GM18517 (cell line): ENCODE measurements at regions not wholly inside any gene's neighbourhood (a gene's known extent, or its start where the extent isn't known, plus 50 kb on each side); places are given as distances from the start of the nearest gene placed in this dataset.

Experiments used
- ATAC-seq: cut with Tn5 transposase; IDR thresholded peaks from one replicate; pipeline ENCODE4 v1.9.1; 2021; ENCODE audit warnings: mild to moderate bottlenecking, moderate library complexity; ENCODE audit not compliant: unreplicated experiment

DNA sequence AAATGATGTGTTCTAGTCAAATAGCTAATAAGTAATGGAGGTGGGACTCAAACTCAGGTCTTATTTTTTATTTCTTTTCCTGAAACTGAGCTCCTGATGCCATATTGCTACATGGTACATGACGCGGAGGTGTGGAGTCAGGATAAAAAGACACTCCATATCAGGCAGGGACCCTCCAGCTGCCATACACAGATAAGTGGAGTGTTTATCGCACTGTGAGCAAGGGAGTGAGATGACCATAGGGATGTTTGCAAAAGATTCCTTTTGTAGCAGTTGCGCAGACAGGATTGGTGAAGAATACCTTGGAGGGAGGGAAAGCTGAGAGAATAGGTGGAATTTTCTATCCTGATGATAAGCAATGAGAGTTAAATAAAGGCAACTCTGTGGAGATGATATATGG lies 657.2 kb downstream of the RNF144A start:
- ATAC-seq: no peak

DNA sequence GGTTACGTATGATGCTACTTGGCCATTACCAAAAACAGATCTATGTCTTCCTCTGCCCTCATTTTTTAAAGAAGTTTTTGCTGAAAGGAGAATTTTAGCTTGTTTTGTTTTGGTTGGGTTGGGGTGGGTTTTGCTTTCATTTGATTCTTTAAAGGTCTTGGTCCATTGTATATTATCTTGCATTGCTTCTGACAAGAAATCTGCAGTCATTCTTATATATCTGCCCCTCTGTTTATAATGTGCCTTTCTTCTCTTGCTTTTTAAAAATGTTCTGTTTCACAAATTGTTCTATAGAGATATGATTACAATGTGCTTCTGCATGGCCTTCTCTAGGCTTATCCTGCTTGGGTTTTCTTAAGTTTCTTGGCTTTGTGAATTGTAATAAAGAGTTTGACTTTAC lies 660.6 kb downstream of the RNF144A start:
- no peak for ATAC-seq

DNA sequence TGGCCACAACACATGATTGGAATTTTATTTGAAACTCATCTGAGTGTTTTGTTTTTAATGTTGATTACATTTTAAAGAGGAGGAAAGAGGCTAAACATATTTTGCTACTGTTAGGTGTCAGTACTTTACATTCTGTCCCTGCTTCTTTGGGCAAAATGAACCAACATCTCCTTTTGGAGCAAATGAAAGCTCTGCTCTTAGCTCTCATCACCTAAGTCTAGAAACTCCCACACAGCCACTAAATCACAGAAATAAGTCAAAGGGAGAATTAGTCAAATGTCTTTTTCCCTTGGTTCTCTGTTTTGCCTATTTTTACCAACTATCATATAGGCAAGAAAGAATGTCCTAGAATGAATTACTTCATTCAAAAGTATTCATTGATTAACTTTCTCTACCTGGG lies 666.8 kb downstream of the RNF144A start:
- no peak for ATAC-seq

DNA sequence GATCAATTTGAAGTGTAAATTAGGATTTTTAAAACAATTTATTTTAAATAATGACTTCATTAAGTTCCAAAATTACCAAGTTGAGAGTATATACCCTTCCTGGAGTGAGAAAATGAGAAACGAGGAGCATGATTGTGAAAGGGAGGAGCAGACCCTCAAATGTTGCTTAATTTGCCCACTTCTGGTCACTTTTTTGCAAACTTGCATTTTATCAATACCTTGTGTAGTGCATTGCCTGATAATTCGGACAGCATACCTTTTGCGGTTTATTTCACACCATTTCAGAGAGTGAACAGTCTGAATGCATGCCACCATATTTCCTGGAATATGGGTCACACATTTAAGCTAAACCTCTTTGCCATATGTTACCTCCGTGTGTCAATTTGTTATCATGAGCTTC lies 669.7 kb downstream of the RNF144A start:
- no peak for ATAC-seq

DNA sequence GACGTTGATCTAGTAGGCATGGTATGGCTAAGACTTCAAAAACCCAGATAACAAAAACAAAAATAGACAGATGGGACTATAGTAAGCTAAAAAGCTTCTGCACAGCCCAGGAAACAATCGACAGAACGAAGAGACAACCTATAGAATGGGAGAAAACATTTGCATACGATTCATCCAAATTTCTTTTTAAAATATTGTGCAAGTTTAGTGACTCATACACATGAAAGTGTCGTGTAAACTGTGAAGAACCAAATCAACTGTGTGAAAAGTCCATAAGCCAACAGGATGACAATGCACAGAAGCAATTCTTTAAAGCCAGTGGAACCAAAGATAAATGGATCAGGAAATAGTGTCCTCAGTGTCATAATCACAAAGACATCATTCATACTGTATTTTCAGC lies 671.1 kb downstream of the RNF144A start:
- ATAC-seq: no peak

DNA sequence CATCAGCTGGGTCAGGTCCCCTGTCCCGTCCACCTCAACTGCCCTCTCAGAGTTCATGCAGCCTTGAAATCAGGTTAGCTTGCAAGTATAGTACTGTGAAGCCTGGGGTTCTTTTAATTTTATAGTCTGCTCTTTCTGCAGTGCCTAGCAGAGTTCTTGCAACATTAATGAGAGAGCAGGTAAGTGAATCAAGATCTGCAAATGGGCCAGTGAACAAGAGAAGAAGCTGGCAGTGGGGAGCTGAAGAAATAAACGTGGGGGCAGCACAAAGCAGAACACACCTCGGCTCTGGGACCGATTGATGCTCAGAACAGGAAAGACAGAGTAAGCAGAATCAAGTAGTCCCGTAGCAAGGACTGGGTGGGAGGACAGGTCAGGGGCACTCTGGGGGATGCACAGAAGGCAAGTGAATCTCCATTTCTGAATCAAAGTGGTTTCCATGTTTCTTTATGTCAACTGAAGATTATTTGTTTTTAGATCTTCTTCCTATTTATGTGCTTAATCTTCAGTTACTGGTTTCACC lies 675.5 kb downstream of the RNF144A start:
- no peak for ATAC-seq

DNA sequence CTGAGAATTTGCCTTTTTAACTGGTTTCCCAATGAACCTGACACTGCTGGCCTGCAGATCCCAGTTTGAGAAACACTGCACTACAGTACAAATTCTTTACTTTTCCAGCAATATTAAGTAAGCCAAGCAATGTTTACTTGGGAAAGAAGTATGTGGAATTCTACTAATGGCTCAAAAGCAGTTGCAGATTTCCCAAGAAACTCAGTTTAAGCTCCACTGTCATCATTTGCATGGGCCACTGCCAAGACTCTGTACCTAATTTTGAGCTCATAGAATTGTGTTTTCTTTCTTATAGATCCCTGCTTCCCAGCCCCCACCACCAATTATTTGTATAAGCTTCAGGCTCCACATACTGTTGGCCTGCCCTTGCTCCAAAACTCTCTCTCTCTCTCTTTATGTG lies 676.1 kb downstream of the RNF144A start:
- ATAC-seq: no peak

DNA sequence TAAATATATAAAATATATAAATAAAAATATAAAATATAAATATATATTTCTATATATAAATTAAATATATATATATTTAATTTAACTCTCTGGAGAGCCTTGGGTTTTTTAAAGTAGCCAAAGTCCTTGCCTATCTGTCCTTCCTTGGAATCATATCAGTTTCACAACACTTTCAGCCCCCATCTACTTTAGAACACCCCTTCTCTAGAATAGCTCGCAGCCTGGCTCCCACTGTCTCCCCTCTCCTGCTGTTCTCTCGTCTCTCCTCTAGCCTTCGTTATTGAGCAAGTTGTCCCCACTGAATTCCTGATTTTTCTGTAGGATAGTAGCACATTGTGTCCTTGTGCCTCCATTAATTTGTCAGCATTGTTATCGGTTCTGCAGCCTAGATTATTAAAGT lies 677.0 kb downstream of the RNF144A start:
- no peak for ATAC-seq

DNA sequence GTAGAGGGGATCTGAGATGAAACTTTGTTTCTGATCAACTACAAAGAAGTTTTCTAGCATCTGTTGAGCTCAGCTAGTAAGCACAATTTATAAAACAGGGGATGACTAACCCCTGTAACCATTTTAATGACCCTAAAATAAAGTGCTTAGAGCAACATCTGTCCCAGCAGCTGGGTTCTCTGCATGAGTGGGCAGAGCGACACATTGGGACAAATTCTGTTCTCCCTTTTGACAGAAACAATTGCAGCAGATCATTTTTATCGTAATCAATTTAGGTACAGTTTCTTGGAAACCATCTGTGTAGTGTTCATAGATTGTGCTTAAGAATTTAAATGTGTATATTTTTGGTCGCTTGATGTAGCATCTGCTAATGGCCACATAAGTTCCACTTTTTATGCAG lies 678.0 kb downstream of the RNF144A start:
- no peak for ATAC-seq

DNA sequence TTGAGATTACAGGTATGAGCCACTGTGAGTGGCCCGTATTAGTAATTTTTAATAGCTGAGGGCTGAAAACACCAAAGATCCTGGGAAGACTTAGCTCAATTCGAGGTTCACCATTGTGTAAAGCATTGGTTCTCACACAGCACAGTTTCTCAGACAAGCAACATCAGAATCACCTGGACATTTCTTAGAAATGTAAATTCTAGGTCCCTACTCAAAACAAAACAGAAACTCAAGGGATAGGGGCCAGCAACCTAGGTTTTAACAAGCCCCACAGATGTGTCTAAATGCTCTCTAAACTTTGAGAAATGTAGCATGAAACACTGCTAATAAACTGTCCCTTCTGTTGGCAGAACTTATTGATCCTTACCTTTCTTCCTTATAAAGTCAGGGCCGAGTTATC lies 681.2 kb downstream of the RNF144A start:
- ATAC-seq: no peak

DNA sequence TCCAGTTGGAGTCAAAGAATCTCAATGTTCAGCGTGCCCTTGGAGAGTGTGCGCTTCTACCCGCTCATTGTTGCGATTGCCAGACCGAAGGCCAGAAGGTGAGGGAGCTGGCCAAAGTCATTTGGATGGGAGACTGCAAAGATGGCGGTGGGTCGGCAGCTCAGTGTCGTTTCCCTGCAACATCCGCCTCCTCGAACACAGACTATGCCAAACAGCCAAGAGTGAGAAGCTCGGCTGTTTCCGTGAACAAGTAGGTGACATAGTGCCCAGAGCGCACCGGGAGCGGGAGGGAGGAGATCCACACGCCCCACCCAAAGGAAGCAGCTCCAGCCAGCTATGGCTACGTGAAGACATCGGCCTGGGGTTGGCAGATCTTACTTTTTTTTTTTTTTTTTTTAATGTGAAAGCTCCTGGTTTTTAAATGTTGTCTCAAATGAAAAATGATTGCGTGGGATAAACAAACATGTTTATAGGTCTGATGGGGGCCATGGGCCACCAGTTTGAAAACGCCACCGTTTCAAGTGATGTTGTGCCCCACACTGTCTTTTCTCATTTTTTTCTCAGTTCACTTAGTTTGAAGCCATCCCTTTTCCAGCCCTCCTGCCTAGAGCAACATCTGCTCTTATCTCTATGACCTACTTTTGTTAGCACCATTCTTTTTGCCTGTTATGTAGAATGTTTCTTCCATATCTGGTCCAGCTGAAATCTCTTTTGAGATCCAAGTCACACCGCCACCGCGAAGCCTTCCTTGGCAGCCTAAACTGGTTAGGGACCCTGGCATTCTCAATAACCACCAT lies 682.4 kb downstream of the RNF144A start:
- ATAC-seq: no peak

DNA sequence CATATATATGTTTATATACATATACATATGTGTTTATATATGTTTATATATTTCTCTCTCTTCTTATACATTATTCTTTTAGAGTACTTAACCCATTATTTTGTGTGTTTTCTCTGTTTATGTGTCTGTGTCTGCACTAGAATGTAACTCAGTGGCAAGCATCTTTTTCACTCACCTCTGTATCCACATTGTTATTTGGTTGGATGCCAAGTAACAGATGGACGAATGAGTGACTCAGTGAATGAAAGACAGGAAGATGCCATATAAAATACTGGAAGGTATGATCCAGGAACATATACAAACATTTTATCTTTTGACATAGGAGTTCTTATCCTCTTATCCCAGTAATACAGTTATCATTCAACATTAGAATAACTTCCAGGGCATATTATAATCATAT lies 684.8 kb downstream of the RNF144A start:
- ATAC-seq: no peak

DNA sequence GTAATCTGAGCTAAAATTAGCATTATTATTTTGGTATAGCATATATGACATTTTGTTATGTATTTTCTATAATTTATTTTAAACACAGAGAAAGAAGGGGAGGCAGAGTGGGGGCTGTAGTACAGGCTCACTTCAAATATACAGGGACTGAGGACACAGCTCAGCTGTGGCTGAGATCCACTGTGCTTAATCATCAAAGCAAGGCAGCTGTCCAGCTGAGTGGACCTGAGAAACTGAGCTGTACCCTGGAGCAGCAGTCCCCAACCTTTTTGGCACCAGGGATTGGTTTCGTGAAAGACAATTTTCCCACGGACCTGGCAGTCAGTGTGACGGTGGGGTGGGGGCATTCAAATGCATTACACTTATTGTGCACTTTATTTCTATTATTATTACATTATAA lies 687.2 kb downstream of the RNF144A start:
- no peak for ATAC-seq

DNA sequence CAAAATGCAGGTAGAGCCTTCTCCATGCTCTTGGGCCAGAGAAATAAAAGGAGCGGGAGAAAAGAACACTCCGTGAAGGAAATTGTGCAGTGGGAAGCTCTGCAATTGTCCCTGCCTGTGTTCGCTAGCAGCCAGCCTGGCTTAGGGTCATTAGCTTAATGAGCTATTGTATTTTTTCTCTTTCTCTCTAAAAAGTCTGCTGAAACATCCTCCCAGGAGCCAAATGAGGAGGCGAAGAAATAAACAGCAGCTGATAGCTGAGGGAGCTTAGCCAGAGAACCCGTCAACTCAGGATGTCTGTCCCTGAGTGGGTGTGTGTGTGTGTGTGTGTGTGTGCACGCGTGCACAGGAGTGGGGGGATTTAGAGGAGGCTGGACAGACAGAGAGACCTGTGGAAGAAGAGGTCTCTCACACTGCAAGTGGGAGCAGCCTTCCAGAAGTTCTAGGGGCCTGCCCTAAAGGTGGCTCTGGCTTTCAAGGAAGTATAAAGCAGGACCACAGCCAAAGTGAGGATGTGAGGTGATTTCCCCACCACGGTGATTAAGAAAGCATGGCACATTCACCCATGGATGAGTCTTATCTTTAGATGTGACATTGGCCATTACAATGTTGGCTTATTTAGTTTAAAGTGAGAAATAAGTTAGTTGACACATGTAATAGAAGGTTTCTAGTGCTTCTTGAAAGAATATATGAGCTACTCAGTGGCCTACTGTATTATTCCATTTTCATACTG lies 690.4 kb downstream of the RNF144A start:
- no peak for ATAC-seq

DNA sequence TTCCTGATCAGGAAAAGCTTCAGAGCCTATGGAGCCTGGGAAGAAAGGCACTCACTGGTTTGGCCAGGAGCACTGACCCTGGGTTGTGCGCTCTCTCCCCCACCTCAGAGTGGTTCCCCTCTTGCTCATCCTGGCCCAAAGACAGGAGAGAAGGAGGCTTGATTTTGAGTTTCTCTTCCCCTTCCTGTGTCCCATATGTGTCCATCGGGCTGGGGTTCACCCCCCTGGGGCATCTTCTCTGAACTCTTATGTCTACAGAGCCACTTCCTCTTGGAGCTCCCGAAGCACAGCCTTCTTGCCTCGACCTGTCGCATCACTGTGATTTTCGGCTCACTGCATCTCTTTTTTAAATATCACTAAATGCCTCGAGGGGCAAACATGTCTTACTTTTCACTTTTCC lies 692.3 kb downstream of the RNF144A start:
- no peak for ATAC-seq

DNA sequence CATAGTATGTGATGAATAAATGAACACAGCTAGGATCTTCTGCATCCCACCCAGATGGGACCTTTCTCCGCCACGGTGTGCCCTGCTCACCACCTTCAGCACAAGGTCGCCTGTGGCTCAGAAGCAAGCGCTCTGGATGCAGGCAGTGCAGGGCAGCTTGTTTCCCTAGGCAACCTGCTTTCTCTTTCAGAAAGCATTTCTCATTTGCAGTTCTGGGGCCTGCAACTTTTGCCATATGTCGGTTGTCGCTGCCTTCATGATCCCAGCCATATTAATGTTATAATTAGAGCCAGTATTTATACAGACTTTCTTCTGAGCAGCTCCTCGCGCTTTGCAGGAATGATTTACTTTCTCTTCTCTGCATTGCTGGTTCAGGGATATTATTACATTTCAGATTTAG lies 692.8 kb downstream of the RNF144A start:
- ATAC-seq: no peak

DNA sequence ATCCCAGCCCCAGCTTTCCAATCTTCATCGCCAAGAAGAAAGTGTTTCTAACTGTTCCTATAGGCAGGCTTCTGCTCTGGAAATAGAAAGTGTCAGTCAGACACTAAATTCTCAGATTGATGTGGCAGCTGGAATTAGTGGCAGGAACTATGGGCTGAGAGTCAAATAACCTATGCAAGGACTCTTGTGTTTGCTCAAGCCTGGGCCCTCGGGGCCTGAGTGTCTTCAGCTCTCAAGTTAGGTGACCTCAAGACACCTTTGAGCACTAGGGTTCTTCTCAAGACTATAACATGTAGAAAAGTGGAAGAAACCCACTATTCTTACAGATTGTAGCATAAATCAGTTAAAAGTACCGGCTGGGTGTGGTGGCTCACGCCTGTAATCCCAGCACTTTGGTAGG lies 694.5 kb downstream of the RNF144A start:
- no peak for ATAC-seq

DNA sequence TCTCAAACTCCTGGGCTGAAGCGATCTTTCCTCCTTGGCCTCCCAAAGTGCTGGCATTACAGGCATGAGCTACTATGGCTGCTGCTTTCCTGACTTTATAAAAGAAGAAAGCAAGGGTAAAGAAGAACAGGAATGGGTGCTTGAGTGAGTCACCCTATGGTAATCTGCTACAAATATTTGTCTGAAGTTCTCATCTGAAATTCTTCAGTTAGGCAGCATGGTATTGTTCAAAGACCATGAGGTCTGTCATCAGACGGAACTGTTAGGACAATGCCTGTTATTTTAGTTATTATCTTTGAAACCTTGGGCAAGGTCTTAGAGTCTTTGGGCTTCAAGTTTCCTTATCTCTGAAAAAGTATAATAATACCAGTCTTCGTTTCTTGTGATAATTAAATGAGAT lies 695.8 kb downstream of the RNF144A start:
- no peak for ATAC-seq

DNA sequence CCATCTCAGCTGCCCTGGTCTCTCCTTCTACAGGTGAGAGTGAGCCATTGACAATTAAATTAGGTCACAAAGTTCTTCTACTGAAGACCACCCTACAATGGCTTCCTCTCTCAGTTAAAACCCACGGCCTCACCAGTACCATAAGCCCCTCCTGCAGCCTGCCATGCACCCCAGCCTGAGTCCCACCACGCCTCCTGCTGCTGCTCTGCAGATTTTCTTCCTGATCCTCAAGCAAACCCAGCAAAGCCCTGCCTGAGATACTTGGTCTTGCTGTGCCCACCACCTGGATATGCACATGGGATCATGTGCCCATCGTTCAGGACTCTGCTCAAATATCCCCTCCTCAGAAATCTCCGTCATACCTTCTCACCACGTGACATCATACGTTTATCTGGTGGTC lies 696.6 kb downstream of the RNF144A start:
- no peak for ATAC-seq

DNA sequence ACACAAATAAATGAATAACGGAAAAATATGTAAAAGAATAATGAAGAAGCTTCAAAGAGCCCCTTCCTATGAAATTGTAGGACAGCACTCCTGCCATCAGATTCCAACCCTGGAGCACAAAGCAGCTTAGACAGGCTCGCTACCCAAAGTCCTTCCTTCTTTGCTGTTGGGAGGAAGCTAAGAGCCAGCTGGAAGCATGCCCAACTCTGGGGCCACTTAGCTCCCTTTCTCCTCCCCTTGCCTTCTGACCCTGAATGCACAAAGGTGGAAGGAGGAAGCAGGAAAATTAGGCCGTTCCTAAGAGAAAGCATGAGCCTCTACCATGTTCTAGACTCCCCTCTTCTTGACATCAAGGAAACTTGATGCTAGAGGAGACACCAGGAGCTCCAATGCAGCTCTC lies 700.8 kb downstream of the RNF144A start:
- ATAC-seq: no peak

DNA sequence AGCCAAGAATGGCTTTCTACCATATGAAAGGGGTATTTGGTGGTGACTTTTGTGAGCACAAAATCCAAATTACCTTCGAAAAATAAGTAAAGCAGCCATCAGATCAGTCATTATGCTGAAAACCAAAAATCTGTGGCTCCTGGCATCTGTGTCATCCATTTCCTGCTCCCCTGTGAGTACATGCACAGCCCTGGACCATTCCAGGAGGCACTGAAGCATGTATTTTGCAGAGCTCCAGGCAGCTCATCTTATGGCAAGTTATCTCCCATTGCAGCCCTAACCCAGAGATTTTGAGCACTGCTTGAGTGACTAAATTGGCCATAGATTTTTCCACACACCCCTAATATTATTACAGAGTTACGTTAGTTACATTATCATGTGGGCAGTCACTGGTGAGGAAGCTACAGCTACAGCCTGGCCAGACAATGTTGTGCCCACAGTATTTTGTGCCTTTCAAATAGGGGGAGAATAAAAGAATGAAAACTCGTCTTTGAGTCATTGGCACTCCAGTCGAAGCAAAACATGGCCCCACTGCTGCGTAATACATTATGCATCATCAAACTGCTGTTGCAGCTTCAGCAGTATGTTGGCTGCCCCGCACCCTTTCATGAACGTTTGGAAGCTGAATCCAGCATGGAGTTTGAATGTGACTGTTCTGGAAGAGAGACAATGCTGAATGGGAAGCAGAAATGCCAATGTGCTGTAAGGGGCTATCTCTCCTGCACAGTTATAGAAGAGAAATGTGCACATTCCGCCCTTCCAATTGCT lies 702.2 kb downstream of the RNF144A start:
- no peak for ATAC-seq

DNA sequence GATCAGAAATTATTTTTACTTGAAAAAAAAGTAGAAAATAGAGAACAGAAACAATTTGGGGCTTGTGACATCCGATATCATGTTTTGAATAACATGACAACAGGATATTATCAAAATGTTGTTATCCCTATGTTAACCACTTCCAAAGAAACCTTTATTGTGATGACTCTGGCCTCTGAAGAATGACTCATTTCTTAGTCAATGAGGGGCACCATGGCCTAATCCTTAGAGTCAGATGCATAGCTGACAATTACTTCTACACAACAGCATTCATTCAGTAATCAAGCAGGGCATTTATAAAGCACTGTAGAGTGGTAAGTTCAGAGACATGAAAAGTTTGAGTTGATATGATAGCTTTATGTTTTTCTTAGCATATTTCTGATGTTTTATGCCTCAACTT lies 703.0 kb downstream of the RNF144A start:
- ATAC-seq: no peak
